Activated CD4-positive, alpha-beta T cell treated with anti-CD3 and anti-CD28 coated beads, Interleukin-2, Interleukin-4, amounts not matched to agents 100 ng/mL and 50 ng/mL, durations not matched to agents 16 hours and 8 hours (primary cell): ENCODE measurements at regions not wholly inside any gene's neighbourhood (a gene's known extent, or its start where the extent isn't known, plus 50 kb on each side); places are given as distances from the start of the nearest gene placed in this dataset.
"Not testable (repeated sequence)": the region's sequence is repeated elsewhere in the genome, so short reads cannot be mapped to it uniquely, and the experiment has no call there.

ENCODE experiments used
- DNase-seq: peaks from one replicate; pipeline ENCODE4 v3.0.0-alpha.2; 2020; ENCODE audit warnings: low spot score

GRCh38 chr2:180291552-180292421, 284.7 kb upstream of the CWC22 start:
- DNase-seq = no peak

- DNase-seq = no peak
These were observed 284.0 kb upstream of the CWC22 start for GRCh38 chr2:180291060-180291459.

DNA sequence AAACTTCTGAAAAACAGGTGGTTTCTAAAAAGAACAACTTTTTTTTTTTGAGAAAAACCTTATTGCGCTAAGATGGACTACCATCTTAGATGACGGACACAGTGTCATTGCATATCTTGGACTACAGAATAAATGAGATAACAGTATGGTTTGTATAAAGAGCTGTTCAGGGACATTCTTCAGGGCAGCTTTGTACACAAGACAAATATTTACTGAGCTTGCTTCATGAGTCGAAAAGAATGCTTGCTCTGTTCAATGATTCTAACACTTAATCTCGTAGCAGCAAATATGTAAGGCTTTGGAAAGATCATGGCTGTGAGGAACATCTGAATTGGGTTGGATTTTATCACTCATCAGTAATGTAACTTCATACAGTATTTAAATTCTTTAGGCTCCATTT, 282.5 kb upstream of the CWC22 start:
- DNase-seq = no peak

- no peak for DNase-seq
These were observed 272.5 kb upstream of the CWC22 start for GRCh38 chr2:180279581-180279980.

DNA sequence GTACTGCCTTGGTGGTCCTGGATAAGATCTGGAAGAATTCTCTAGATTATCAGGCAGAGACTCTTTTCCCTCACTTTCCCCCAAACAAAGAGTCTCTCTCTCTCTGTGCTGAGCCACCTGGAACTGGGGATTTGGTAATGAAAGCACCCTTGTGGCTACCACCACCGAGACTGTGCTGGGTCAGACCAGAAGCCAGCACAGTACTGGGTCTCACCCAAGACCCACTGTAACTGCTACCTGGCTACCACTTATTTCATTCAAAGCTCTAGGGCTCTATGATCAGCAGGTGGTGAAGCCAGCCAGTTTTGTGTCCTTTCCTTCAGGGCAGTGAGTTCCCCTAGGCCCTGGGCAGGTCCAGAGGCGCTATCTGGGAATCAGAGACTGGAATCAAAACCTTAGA, 269.6 kb upstream of the CWC22 start:
- DNase-seq = no peak

DNA sequence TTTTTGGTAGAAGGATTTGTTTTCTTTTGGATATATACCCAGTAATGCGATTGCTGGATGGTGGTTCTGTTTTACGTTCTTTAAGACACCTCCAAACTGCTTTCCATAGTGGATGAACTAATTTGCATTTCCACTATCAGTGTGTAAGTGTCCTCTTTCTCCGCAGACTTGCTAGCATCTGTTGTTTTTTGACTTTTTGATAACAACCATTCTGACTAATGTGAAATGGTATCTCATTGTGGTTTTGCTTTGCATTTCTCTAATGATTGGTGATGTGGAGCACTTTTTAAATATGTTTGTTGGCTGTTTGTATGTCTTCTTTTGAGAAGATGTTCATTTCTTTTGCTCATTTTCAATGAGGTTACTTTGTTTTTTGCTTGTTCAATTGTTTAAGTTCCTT, 260.9 kb upstream of the CWC22 start:
- no peak for DNase-seq

DNA sequence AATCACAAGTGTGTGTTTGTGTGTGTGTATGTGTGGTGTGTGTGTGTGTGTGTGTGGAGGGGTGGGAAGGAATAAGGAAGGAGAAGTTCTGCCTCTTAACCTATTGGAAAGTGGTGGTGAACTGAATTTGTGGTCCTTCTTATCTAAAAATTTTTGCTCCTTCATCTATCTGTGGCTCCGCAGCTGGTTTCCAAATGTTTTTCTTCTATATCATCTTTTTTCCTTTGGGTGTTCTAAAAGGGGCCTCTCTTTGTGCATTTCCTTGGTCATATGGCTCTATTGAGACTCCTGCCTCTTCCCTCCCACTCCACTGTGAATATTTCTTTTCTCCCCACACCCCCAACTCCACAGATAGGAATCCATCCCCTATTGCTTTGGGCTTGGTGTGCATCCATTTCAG, 254.9 kb upstream of the CWC22 start:
- no peak for DNase-seq

DNA sequence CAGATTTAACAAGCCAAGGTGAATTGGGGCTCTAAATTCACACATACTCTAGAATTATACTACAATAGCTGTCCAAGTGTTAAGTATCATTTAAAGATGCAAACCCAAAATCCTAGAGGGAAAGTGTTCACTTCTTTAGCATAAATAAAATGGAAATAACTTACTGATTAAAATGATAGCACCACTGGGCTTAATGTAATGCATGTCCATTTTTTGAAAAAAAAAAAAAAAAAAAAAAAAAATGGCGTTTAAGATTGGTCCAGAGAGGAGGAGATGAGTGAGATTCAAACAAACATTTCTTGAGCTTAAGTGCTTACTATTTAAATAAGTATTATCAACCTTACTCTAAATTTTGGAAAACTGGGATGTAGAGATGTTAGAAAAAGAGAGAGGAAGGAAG, 251.5 kb upstream of the CWC22 start:
- no peak for DNase-seq

DNA sequence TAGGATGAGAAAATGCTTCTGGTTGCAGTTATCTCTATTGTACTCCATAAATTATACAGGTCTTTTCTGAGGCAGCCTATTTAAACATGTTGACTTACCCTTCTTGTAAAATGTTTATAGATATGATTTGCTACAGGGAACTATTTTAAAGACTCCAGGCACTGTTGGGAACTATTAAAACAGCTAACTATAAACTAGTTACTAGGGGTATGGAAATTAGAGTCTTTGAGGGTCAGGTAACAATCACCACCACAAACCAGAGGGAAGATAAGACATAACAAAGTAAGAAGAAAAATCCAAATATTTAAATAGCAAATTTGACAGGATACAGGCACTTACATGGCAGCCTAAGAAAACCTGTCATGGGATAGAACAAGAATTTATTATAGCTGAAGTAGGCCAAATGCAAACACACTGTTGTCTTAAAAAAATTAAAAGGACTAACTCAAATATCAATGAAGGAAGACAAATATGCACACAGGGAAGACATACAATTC, 251.0 kb upstream of the CWC22 start:
- DNase-seq = no peak

DNA sequence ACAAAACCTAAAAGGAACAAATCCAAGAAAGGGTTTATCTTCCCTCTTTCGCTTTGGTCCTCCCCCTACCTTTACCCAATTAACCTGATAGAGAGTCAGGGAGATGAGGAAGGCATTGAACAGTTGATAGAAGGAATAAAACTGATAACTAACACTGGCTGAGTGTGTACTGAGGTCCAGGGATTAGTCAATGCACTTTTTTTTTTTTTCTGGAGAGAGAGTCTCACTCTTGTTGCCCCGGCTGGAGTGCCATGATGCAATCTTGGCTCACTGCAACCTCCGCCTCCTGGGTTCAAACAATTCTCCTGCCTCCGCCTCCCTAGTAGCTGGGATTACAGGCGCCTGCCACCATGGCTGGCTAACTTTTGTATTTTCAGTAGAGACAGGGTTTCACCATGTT, 250.2 kb upstream of the CWC22 start:
- no peak for DNase-seq

DNA sequence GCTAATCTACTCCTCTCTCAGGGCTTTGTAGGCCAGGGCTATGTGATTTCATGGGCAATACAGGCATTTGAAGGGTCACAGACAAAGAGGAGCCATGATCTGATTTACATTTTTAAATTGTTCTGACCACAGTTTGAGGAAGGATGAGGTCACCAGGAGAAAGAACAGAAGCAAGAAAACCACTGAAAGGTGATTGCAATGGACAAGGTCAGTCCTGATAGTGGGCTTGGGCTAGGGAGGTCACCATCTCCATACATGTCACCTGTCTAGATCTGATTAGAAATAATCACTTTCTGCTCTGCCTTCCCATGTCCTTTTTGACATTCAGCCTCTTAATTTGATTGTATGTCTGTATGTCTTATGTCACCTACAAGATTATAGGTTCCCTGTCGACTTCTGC, 248.9 kb upstream of the CWC22 start:
- no peak for DNase-seq

GRCh38 chr2:180254872-180255271, 247.8 kb upstream of the CWC22 start:
- no peak for DNase-seq

- DNase-seq = no peak
These were observed 240.6 kb upstream of the CWC22 start for GRCh38 chr2:180247658-180248057.

- DNase-seq = no peak
These were observed 239.2 kb upstream of the CWC22 start for GRCh38 chr2:180246268-180246667.

- no peak for DNase-seq
These were observed 233.7 kb upstream of the CWC22 start for GRCh38 chr2:180240774-180241173.

- no peak for DNase-seq
These were observed 231.6 kb upstream of the CWC22 start for GRCh38 chr2:180238729-180239128.

DNA sequence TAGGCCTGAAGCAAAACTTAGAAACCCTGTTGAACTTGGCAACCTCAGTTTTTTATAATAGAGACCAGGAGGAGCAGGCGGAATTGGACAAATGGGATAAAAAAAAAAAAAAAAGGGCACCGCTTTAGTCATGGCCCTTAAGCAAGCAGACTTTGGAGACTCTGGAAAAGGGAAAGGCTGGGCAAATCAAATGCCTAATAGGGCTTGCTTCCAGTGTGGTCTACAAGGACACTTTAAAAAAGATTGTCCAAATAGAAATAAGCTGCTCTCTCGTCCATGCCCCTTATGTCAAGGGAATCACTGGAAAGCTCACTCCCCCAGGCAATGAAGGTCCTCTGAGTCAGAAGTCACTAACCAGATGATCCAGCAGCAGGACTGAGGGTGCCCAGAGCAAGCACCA, 229.0 kb upstream of the CWC22 start:
- not testable (repeated sequence) for DNase-seq

DNA sequence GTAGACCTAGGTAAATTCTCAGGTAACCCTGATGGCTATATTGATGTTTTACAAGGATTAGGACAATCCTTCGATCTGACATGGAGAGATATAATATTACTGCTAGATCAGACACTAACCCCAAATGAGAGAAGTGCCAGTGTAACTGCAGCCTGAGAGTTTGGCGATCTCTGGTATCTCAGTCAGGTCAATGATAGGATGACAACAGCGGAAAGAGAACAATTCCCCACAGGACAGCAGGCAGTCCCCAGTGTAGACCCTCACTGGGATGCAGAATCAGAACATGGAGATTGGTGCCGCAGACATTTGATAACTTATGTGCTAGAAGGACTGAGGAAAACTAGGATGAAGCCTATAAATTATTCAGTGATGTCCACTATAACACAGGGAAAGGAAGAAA, 228.4 kb upstream of the CWC22 start:
- DNase-seq = not testable (repeated sequence)

- not testable (repeated sequence) for DNase-seq
These were observed 227.9 kb upstream of the CWC22 start for GRCh38 chr2:180234991-180235390.

DNA sequence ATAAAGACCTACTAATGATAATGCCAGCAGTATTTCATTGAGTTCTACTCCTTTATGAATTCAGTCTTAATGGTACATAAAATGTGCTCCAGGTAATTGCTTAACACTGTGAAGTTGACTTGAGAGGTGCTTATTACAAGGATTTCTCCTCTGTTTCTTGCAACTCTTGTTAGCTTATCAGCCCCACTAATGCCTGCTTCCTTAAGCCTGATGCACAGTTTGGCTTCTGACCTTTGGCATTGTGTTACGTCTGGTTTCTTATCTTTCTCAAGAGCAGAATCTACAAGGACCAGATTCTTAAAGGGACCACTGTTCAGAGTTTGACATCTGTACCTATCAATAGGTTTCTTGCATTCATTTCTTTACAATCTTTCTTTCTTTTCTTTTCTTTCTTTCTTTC, 223.9 kb upstream of the CWC22 start:
- DNase-seq = no peak

DNA sequence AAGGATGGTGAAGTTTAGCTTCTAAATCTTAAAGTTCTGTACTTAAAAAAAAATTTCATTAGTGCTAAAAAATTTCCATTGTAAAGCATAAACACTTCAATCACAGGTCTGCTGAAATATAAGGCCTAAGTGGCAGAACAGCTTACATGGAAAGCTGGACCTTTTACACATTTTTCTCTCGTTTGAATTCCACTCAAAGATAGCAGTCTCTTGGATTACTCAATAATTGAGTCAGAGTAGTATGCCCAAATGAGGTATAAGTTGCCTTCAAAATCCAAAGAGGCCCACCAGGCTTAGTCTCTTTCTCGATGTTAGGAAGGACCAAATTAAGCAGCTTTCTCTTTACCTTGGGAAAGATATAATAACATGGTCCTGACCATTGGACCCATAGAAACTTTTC, 220.4 kb upstream of the CWC22 start:
- no peak for DNase-seq

- no peak for DNase-seq
These were observed 218.0 kb upstream of the CWC22 start for GRCh38 chr2:180225118-180225517.

DNA sequence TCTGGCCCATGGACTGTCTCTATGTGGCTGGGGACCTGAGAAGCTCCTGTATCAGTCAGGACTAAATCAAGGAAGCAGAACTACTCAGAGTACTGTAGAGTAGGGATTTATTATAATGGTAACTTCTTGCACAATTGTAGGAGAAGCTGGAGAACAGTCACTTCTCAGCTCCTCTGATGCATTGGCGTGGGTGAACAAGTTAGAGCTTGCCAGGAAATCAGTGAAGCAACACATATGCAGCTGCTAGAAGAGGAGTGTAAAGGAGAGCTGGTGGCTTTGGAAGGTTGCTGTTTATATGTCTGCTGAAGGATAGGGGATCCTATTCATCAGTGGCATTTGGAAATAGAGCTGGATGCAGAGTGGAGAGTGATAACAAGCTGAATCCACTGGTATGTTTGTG, 215.5 kb upstream of the CWC22 start:
- no peak for DNase-seq

DNA sequence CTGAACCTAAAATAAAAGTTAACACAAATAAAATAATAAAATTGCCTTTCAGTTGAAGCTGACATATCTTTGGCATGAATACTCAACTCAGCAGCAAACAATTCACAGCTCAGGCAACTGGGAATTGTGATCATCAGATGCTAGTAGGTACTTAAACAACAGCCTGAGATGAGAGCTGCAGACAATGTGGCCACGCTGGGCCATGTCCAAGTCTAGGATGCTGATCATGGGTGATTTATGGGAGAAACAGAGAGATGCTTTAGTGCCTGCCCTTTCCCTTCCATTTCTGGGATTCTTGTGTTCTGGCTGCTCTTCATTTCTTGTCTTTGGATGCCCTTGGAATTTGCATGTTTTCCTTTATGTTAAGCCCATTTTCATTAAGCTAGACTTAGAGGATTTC, 212.4 kb upstream of the CWC22 start:
- no peak for DNase-seq
